GM23338 (cell line): ENCODE measurements at regions not wholly inside any gene's neighbourhood (a gene's known extent, or its start where the extent isn't known, plus 50 kb on each side); places are given as distances from the start of the nearest gene placed in this dataset.

Experiments used
- ATAC-seq: fragments of 200-7000 bp; cut with Tn5 transposase; 3 replicates; pipeline ENCODE4 v1.9.1; 2020
- DNase-seq: peaks from one replicate; pipeline ENCODE4 v3.0.0-alpha.2; 2015; ENCODE audit warnings: low spot score
- H2AFZ ChIP-seq: fragments of 200-600 bp; sonication (generic); 2 replicates; pipeline ENCODE4 v1.8.0; 2016; ENCODE audit warnings: antibody characterized with exemption, mild to moderate bottlenecking, moderate library complexity
- H3F3A ChIP-seq: fragments of 200-600 bp; sonication (generic); replicated peaks from 2 replicates; pipeline ENCODE4 v1.8.0; 2017; ENCODE audit warnings: antibody characterized with exemption, mixed run types, low read depth
- H3K27ac ChIP-seq: fragments of 200-600 bp; sonication (generic); 2 replicates; pipeline ENCODE4 v1.6.1; 2016; ENCODE audit warnings: low read depth
- H3K27me3 ChIP-seq: fragments of 200-600 bp; sonication (generic); 2 replicates; pipeline ENCODE4 v1.8.0; 2016; ENCODE audit warnings: mild to moderate bottlenecking, mixed run types, moderate library complexity; ENCODE audit not compliant: insufficient read depth
- H3K36me3 ChIP-seq: fragments of 200-600 bp; sonication (generic); 2 replicates; pipeline ENCODE4 v1.8.0; 2016; ENCODE audit warnings: mild to moderate bottlenecking; ENCODE audit not compliant: insufficient read depth
- H3K4me1 ChIP-seq: fragments of 200-600 bp; sonication (generic); 2 replicates; pipeline ENCODE4 v1.8.0; 2016; ENCODE audit warnings: mild to moderate bottlenecking, moderate library complexity; ENCODE audit not compliant: insufficient read depth
- H3K4me2 ChIP-seq: fragments of 200-600 bp; sonication (generic); 2 replicates; pipeline ENCODE4 v1.7.1; 2017; ENCODE audit warnings: mixed run types
- H3K4me3 ChIP-seq: fragments of 200-600 bp; sonication (generic); 2 replicates; pipeline ENCODE4 v1.6.1; 2016; ENCODE audit warnings: mixed run types
- H3K79me2 ChIP-seq: fragments of 200-600 bp; sonication (generic); replicated peaks from 2 replicates; pipeline ENCODE4 v1.8.0; 2017; ENCODE audit warnings: mild to moderate bottlenecking; ENCODE audit not compliant: insufficient read depth
- H3K9me2 ChIP-seq: fragments of 200-600 bp; sonication (generic); 2 replicates; pipeline ENCODE4 v1.8.0; 2017; ENCODE audit not compliant: insufficient read depth
- H4K20me1 ChIP-seq: fragments of 200-600 bp; sonication (generic); replicated peaks from 2 replicates; pipeline ENCODE4 v1.8.0; 2017; ENCODE audit warnings: mild to moderate bottlenecking; ENCODE audit not compliant: insufficient read depth
- H3K27ac Mint-ChIP-seq: 2 replicates; pipeline ENCODE4 v1.8.0; 2020; ENCODE audit warnings: inconsistent platforms, mild to moderate bottlenecking, moderate library complexity, mixed read lengths
- H3K27me3 Mint-ChIP-seq: 3 replicates; pipeline ENCODE4 v1.8.0; 2022; ENCODE audit warnings: low read depth, mild to moderate bottlenecking, moderate library complexity, mixed read lengths, inconsistent platforms; ENCODE audit not compliant: insufficient read depth, poor library complexity
- H3K36me3 Mint-ChIP-seq: 3 replicates; pipeline ENCODE4 v1.8.0; 2021; ENCODE audit warnings: low read depth, mild to moderate bottlenecking, inconsistent platforms, moderate library complexity, mixed read lengths
- H3K4me1 Mint-ChIP-seq: 3 replicates; pipeline ENCODE4 v1.8.0; 2020; ENCODE audit warnings: mild to moderate bottlenecking, inconsistent platforms, mixed read lengths
- H3K4me3 Mint-ChIP-seq: 3 replicates; pipeline ENCODE4 v1.8.0; 2021; ENCODE audit warnings: moderate library complexity, mild to moderate bottlenecking, inconsistent platforms, mixed read lengths
- H3K9me3 Mint-ChIP-seq: 3 replicates; pipeline ENCODE4 v1.8.0; 2020; ENCODE audit warnings: moderate library complexity, mild to moderate bottlenecking, inconsistent platforms, mixed read lengths
- CREB1 ChIP-seq: fragments of 250-450 bp; sonication (Bioruptor Pico); IDR thresholded peaks from 2 replicates; pipeline ENCODE4 v1.5.0; 2020; ENCODE audit warnings: low read depth, mild to moderate bottlenecking, moderate library complexity
- CTCF ChIP-seq, 2 experiments: fragments of 200-600 bp in 1 of 2; sonication (generic) in 1 of 2; conservative IDR thresholded peaks; 2 replicates each; pipeline versions ENCODE4 v1.5.1 to v1.6.1; 2016 to 2017; ENCODE audit warnings: antibody characterized with exemption in 2 of 2, low read depth in 2 of 2, mild to moderate bottlenecking in 2 of 2, moderate library complexity in 1 of 2
- ETS1 ChIP-seq: IDR thresholded peaks from 2 replicates; pipeline ENCODE4 v1.6.1; 2016; ENCODE audit warnings: antibody characterized with exemption
- POLR2AphosphoS5 ChIP-seq: IDR thresholded peaks from 2 replicates; pipeline ENCODE4 v1.6.1; 2016; ENCODE audit warnings: antibody characterized with exemption, low read depth
- ZNF114 ChIP-seq: fragments of 250-450 bp; sonication (Bioruptor Pico); IDR thresholded peaks from 2 replicates; pipeline ENCODE4 v1.5.0; 2020; ENCODE audit warnings: mild to moderate bottlenecking, moderate library complexity
- ZNF462 ChIP-seq: fragments of 250-450 bp; sonication (Bioruptor Pico); IDR thresholded peaks from 2 replicates; pipeline ENCODE4 v1.5.0; 2020; ENCODE audit warnings: mild to moderate bottlenecking, moderate library complexity

GRCh38 chr6:87929843-87930288 is 117.8 kb upstream of the SPACA1 start:
- H3K9me3 Mint-ChIP-seq, result no peaks in the 10 kb centered on the region
- Histone ChIP-seq H3K27me3 (no peaks in the 10 kb centered on the region), H3K36me3 (no peaks in the 10 kb centered on the region), H3K4me1 (peaks cover 13% of the 10 kb centered on the region; the same call in 1 of the 2 replicates), H2AFZ (peak overlapping the region; percentile 60; the same call in 1 of the 2 replicates), H3K79me2 (no peaks in the 10 kb centered on the region), H4K20me1 (no peaks in the 10 kb centered on the region), H3K9me2 (peaks cover 6% of the 10 kb centered on the region; the same call in 1 of the 2 replicates), H3F3A (no peaks in the 10 kb centered on the region), H3K4me2 (no peak overlapping the region), H3K4me3 (no peak overlapping the region), H3K27ac (no peak overlapping the region)
- no peaks in the 10 kb centered on the region for H3K36me3 Mint-ChIP-seq
- H3K4me1 Mint-ChIP-seq, result peaks cover 23% of the 10 kb centered on the region; the same call in 2 of the 3 replicates
- TF ChIP-seq ZNF114 (CRISPR knock-in tag) (no peak), CREB1 (CRISPR knock-in tag) (peak; percentile 22; the same call in 1 of the 2 replicates), POLR2AphosphoS5 (no peak), ZNF462 (CRISPR knock-in tag) (0 out of 2 replicates have a peak, but pooled peaks have one; percentile 23), ETS1 (no peak), CTCF (conservative IDR thresholded peaks at IDR 0.05; ENCODE audit: low read depth in 2 of 2) (peak; percentile 86 to 98)
- DNase-seq, result peak; percentile 94
- H3K27me3 Mint-ChIP-seq, result peaks cover 7% of the 10 kb centered on the region
- no peak overlapping the region for H3K4me3 Mint-ChIP-seq
- 0 out of 2 replicates have a peak overlapping the region, but pooled peaks have one; percentile 27 for H3K27ac Mint-ChIP-seq
- ATAC-seq, result peak; percentile 98
